ENCODE measurements at regions not wholly inside any gene's neighbourhood (a gene's known extent, or its start where the extent isn't known, plus 50 kb on each side); places are given as distances from the start of the nearest gene placed in this dataset.
A peak's percentile ranks its signal among the peaks of the same experiment; 100 is the strongest.

DNA sequence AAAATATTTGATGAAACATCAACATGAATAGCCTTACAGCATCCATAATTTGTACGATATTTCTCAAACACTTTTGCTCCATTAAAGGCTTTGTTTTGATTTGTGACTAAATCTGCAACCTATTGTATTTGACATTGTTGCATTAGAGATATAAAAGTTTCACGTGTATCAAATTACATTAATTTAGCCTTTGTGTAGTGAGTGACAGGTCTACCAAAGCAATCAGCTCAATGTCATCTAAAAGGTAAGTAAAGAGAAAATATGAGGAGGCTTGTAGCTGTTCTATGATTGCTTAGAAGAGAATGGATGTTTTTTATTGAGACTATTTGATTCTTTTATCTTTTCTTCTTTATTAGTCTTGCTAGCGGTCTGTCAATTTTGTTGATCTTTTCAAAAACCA, 430.2 kb downstream of the GALR1 start:
- no peak for DNase-seq
- intact Hi-C loops (cut with DNase I): no loop called here

DNA sequence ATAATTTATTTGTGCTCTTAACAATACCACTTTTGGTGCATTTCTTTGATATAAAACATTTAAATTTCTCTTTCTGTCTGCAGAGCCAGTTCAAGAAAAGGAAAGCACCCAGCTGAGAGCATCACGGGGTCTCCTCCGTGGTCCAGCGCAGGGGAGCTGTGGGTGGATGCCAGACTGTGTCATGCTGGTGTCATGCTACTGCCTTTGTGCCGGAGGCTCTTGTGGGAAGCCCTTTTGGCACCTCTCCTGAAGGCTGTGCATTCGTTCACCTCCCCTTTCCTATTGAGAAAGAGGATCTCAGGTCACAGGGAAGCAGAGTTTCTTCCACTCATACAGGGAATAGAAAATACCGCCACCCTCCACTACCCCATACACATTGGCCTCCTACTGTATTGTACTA, 450.4 kb downstream of the GALR1 start:
- DNase-seq: no peak
- intact Hi-C loops (cut with DNase I): no loop called here

DNA sequence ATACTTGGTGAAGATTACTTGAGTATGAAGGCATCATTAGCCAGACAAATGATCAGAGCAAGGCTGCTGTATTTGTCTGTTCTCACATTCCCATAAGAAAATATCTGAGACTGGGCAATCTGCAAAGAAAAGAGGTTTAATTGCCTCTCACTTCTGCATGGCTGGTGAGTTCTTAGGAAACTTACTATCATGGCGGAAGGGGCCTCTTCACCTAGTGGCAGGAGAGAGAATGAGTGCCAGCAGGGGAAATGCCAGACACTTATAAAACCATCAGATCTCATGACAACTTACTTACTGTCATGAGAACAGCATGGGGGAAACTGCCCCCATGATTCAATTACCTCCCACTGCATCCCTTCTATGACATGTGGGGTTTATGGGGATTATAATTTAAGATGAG, 452.3 kb downstream of the GALR1 start:
- DNase-seq: no peak

DNA sequence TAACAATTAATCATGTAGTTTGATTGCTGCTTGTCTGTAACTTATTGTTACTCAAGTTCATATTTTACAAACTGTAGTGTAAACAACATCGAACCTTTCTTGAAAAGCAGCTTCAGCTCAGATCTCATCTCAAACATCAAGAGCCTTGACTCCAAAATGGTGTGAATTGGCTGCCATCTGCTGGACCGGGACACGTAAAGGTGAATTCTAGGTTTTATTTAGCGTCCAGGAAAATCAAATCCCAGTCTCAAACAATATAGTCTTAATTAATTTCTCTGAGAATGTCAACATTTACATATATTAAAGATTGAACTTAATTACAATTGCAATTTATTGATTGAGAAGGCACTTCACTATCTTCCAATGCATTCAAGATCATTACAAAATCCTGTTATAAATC, 453.0 kb downstream of the GALR1 start:
- peak in 25 of 42 donors; percentile 9 to 65 (median 31) for DNase-seq
- intact Hi-C loops (cut with DNase I): no loop called here

More for the DNA sequence above, 452.3 kb downstream of the GALR1 start:
- intact Hi-C loops (cut with DNase I): no loop called here

DNA sequence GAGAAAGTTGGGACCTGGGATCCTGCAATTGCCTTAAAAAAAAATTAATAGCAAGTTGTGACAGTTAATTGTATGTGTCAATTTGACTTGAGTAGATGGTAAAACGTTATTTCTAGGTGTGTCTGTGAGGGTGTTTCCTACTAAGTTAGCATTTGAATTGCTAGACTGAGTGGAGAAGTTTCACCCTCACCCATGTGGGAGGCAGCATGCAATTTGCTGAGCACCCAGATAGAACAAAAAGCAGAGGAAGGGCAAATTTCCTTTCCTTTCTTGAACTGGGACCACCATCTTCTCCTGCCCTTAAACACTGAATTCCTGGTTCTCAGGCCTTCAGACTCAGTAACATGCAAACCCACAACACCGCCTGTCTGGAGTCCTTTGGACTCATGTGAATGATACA, 455.7 kb downstream of the GALR1 start:
- DNase-seq: peak in 11 of 42 donors; percentile 7 to 59 (median 24)
- intact Hi-C loops (cut with DNase I): no loop called here

DNA sequence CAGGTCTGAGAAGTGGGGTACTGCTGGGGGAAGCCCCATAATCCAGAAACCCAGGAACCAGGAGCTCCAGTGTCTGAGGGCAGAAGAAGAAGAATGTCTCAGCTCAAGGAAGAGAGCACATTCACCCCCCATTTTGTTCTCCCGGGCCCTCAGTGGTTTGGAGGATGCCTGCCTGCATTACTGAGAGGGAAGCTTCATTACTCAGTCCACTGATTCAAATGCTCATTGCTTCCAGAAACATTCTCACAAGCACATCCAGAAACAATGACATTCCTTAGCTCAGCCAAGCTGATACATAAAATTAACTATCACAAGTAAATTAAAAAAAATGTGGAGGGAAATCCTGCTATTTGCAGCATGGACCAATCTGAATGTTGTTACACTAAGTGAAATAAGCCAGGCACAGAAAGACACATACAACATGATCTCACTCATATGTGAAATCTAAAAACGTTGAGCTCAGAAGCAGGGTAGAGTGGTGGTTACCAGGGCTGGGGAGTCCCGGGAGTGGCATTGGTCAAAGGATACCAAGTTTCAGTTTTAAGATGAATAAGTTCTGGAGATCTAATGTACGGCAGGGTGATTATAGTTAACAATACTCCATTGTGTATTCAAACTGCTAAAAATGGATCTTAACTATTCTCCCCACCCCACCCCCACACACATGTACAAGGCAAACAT, 459.3 kb downstream of the GALR1 start:
- intact Hi-C loops (cut with DNase I): no loop called here
- DNase-seq: no peak

DNA sequence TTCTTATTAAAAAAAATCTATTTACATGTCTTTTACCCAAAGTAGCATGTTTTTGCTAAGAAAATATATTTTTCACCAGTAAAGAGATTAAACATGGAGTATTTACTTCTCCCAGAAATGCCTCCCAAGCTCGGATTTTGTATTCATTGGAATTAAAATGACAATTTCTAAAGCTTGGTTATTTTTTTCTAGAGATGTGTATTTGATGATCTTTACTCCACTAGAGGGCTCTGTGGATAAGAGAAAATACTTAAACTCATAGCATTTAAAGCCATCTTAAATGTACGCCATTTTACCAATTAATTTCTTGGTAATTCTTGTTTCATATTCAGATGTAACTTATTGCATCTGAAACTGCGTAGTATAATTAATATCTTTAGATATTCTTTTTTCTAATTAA, 461.4 kb downstream of the GALR1 start:
- DNase-seq: no peak
- intact Hi-C loops (cut with DNase I): no loop called here

DNA sequence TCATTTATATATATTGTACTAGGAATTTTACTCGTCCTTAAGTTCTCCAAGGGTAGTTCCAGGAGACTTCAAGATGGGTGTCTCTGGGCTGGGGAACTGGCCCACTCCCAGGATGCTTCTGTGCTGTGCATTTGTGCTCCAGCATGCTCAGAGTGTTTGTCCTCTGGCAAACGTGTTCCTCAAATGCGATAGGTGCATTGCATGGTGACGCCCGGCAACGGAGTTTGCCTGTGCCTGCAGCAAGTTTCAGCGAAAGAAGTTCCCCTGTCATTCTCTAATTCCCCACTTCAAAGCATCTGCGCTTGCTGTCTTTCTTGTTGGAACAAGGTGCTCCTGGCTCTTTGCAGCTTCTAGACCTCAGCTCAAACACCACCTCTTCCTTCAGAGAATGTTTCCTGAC, 465.1 kb downstream of the GALR1 start:
- intact Hi-C loops (cut with DNase I): no loop called here

DNA sequence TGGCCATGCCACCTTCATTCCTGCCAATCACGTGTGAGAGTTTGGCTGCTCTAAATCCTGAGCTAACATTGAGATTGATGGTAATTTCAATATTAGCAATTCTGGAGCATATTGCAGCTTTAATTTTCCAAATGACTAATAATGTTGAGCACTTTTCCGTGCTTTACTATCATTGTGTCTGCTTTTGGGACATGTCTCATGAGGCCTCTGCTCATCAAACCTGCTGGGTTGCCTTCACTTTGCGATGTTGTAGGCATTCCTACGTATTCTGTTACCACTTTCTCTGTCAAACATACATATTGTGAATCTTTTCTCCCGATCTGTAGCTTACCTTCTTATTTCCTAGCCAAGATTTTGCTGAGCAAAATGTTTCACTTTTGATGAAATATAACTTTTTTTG, 466.6 kb downstream of the GALR1 start:
- no peak for DNase-seq
- intact Hi-C loops (cut with DNase I): no loop called here

More for the DNA sequence above, 465.1 kb downstream of the GALR1 start:
- DNase-seq: no peak

DNA sequence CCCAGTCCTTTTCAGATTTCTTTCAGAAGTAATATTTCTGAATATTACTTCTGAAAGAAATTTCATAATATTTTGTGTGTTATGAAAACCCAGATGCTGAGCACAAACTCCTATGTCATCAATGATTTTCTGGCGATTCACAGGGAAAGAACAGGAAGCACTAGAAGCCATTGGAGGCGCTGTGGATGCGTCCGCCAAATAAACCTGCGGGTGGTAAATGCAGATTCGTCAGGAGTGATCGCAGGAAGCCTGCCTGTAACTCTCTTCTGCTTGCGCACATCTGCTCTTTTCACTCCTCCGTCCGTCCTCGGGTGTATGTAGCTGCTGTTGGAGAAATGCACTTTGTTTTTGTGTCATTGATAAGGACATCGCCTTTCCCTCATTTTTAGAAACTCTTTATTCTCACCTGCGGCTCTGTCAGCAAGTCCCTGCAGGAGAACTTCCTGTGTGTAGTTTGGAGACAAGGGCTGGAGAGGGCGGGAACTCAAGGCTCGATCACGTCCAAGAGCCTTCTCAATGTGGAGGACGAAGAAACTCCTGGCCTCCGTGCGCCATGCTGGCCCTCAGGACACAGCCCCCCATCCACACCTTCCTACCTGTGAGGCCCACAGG, 483.8 kb downstream of the GALR1 start:
- intact Hi-C loops (cut with DNase I): no loop called here
- DNase-seq: no peak

DNA sequence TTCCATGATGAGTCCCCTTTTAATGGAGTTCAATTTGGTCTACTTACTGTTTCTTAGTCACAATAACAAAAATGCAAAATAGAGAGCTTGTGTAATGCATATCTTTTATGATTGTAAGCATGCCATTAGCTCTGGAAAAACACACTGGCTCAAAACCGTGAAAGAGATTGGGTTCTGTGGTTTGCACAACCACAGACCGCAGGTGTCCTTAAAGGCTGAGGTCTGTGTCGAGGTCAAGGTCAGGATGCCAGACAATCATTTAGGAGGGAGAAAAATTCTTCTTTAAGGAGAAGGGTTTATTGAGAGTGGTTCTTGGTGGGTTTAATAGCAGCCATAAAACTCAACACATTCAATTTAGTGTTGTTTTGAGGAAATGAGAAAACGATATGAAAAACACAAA, 487.2 kb downstream of the GALR1 start:
- intact Hi-C loops (cut with DNase I): no loop called here
- no peak for DNase-seq

DNA sequence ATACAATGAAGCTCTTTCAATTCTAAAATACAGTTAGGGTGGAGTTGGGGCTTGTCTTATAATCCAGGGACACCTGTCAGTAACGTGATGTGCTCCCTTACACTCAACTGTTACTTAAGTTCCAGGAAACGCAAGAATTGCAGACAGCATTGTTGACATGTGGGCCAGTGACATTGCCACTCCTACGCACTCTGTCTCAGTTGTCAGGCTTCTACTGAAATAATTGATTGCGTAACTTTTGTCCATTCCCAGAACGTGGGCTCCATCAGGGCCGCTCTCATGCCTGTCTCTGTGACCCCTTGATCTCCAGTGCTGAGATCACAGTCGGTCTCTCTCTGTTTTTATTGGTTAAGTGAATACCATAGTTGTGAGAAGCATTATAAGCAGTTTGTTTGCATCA, 487.8 kb downstream of the GALR1 start:
- intact Hi-C loops (cut with DNase I): no loop called here
- no peak for DNase-seq

DNA sequence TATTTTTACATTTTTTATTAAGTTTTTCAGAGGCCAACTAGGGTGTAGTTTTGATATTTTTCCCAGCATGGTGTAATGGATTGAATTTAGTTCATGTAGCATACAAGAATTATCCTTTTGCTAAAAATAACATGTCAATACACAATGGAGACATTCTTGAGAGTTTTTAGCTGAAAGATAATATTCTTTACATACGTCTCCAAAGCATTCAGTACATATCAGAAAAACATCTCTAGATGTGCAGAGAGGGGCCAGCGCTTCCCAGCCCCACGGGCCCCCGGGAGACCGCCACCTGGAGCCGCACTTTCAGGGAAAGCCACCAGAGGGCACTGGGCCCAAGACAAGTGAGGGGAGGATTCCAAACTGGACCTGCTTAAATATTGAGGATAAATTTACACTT, 499.4 kb downstream of the GALR1 start:
- DNase-seq: peak in 1 of 42 donors; percentile 14
- intact Hi-C loops (cut with DNase I): no loop called here

DNA sequence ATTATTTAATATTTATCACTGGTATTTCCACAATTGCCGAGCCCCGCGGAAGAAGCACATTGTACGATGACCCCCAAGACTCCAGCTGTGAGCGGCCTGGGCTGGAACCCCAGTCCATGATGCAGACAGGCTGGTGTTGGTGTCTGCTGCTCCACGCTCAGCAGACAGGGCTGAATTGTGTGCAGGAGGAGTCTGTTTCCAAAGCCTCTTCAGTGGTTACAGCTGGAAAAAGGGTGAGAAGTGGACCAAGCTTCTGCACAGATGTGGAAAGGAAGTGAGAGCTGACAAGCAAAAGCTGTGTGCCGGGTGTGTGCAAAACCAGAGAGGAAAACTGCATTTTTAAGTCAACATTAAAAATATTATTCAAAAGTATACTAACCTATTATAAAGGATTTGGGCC, 500.4 kb downstream of the GALR1 start:
- intact Hi-C loops (cut with DNase I): no loop called here
- no peak for DNase-seq

DNA sequence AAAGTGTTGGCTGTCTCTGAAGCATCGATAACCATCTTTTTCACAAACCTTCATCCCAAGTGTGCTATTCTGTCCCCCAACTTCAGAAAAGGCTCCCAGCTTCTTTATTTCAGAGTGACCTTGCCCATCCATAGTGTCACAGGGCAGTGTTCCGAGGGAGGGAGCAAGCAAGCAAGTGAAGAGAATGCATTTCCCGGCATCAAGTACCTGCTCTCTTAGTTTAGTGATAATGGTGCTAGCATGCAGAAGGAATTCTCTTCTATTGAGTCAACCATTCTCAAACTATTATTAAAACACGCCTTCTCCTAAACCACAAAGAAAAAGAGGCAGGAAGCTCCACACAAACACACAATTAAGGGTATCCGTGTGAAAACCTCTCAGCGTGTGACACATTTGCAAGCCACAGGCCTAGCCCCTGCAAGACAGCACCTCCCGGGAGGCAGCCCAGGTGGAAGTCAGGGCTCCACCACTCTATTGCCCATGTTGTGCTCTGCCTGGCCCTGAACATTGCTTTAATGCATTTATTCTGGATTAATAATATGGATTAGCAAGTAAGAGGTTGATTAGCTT, 504.9 kb downstream of the GALR1 start:
- intact Hi-C loops (cut with DNase I): no loop called here
- DNase-seq: no peak

DNA sequence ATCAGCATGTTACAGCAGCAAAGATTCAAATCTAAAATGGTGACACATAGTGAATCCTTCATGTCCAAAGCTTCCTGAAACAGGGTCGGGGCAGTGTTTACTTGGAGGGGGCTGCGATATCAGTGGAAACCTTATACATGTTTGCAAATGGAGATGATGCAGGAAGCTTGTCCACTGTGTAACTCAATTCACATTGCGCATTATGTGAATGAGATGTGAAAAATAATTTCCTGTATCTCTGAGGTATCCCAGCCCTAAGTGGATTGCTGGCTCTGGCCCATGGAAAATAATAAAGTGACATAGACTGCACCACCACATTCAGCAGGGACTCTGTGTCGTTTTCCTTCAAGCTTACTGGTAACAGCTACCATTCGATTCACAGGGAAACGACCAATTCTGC, 505.5 kb downstream of the GALR1 start:
- intact Hi-C loops (cut with DNase I): no loop called here

DNA sequence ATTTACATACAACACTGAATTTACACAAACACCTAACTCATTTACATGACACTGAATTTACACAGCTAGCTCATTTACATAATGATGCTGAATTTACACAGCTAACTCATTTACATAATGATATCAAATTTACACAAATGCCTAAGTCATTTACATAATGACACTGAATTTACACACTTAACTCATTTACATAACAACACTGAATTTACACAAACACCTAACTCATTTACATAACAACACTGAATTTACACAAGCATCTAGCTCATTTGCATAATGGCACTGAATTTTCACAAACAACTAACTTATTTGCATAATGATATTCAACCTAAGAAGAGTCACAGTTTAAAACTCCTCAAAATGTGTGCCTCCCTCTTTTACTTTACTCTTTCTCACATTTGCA, 511.7 kb downstream of the GALR1 start:
- DNase-seq: no peak
- intact Hi-C loops (cut with DNase I): no loop called here

More for the DNA sequence above, 505.5 kb downstream of the GALR1 start:
- DNase-seq: no peak

DNA sequence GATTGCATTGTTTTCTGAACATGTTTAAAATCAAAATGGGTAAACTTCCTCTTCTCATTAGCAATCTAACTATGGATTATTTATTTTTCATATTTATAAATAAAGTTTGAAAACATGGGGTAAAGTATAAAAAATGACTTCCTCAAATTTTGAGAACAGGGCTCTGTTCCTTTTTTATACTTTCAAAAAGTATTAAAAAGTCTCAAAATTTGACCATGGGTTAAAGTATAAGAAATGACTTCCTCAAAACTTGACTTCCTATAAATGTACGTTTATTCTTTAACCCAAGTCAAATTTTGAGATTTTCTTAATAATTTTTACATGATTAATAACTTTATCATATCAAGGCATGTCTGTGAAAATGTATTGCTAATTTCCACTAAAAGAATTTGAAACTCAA, 512.4 kb downstream of the GALR1 start:
- DNase-seq: no peak
- intact Hi-C loops (cut with DNase I): no loop called here

DNA sequence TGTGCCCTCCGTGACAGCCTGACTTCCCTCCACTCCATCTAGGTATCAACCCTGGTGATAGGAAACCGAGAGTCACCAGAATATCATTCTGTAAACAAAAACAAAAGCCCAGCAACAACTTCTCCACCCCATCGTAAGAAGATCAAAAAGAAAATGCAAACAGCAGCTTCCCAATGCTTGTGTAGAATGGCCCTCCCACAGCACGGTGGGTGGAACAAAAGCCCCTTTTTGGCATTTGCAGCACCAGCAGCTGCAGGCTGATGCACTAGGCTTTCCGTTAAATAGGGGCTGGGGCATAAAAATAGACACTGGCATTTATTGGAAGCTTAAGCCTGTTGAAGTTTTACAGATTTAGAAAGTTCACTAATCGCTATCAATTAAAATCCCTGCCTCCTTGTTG, 513.0 kb downstream of the GALR1 start:
- intact Hi-C loops (cut with DNase I): no loop called here

DNA sequence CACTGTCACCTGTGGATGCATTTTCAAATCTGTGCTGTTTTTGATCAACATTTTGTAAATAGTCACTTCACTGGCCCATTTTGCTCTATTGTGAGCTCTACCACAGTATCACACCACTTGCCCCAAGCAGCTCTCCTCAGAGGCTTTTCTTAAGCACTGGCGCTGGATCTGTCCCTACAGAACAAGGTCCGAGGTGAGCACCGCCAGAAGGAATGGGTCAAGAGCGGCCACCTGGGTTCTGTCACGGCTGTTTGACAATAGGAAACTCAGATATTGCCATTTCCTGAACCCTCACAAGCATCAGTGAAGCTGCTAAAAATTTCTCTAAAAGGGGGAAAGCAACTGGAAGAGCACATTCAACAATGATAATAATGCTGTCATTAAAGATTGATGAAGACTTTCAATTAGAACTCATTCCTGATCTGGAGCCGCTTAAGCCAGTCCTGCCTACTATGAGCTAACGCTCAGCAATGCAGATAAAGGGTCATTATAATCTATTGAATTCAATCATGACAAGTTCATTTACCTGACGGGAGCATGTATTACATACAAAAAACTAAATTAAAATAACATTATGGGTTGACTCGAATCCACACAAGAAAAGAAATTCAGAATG, 514.0 kb downstream of the GALR1 start:
- intact Hi-C loops (cut with DNase I): no loop called here

More for the DNA sequence above, 513.0 kb downstream of the GALR1 start:
- no peak for DNase-seq

More for the DNA sequence above, 514.0 kb downstream of the GALR1 start:
- DNase-seq: no peak

All from head of caudate nucleus (tissue), 42 donors.